MV-4-11 (cell line): ENCODE measurements at regions not wholly inside any gene's neighbourhood (a gene's known extent, or its start where the extent isn't known, plus 50 kb on each side); places are given as distances from the start of the nearest gene placed in this dataset.
"Not testable (repeated sequence)": the region's sequence is repeated elsewhere in the genome, so short reads cannot be mapped to it uniquely, and the experiment has no call there.

ENCODE experiments used
- DNase-seq: peaks from one replicate; lab custom pipeline; 2025; lab: John Stamatoyannopoulos, UW

DNA sequence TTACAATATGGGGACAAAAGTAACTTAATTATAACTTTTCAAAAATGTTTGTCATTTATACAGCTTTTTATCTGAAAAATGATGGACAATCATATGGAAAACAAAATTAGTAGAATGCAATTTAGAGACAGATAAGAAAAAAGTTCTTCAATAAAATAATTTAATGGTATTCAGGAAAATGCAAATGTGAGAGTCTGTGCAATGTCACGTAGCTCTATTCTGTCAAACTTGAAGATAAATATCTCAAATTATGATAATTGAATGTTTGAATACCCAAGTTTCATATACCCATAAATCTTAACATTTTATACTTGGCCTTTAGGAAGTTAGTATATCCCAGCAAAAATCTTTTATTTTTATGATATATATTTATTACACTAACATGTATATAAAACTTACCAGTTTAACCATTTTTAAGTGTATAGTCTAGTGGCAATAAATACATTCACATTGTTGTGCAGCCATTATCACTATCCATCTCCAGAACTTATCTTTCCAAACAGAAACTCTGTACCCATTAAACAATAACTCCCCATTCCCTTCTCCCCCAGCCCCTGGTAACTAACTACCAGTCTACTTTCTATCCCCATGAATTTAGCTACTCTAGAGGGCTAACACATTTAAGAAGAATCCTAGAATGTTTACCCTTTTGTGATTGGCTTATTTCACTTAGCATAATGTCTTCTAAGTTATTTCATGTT lies 311.5 kb downstream of the SOCS6 start:
- no peak for DNase-seq

DNA sequence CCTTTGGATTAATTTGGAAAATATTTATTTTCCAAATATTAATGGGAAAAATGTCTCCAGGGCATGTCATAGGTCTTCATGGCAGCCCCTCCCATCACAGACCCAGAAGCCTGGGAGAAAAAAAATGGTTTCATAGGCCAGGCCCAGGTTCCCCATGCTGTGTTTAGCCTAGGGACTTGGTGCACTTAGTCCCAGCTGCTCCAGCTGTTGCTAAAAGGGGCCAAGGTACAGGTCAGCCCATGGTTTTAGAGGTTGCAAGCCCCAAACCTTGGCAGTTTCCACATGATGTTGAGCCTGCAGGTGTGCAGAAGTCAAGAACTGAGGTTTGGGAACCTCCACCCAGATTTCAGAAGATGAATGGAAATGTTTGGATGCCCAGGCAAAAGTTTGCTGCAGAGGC lies 309.6 kb downstream of the SOCS6 start:
- no peak for DNase-seq

DNA sequence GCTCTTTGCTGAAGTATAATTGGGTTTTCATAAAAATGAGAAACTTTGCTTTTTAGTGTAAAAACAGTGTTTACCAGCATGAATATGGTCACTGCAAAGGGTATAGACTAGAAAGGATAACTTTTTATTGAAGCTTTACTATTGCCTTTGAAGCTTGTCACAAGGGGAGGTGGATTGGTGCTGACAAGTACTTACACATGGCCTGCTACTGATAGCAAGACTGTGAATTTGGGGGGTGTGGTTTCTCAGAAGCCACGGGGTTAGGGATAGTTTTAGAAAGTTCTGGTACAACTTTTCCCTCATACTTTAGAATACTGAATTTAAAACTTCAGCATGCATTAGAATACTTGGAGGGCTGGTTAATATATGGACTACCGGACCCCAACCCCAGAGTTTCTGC lies 294.1 kb downstream of the SOCS6 start:
- DNase-seq: no peak

DNA sequence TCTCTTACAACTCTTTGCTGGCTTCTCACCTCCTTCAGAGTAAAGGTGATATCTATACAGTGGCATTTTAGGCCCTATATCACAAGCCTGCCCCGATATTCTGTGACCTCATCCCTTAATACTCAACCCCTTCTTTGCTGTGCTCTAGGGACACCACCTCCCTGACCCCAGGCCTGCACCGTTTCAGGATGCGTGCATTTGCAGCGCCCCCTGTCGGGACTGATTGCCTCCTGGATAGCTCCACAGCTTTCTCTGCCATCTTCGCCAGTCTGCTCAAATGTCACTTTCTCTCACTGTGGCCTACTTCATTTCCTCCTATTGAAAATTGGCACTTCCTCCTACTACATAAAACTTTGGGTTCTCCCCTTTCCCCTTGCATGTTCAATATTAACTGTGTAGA lies 289.6 kb downstream of the SOCS6 start:
- DNase-seq: no peak

DNA sequence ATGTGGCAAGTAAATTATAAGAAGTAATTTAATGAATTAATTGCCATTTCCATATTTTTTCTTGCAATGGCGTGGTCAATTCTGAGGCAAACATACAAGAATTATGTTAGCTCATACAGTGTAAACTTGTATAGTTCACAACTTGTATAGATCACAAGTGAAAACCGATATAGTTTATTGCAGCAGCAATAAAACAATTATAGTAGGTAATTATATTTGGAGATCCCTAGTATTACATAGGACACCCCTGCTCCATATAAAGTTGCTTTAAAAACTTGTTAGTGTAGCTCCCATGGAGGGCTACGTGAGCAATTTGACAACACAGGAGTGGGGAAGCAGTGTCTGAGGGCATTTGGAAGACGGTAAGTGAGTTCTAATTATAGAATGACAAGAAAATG lies 288.2 kb downstream of the SOCS6 start:
- no peak for DNase-seq

DNA sequence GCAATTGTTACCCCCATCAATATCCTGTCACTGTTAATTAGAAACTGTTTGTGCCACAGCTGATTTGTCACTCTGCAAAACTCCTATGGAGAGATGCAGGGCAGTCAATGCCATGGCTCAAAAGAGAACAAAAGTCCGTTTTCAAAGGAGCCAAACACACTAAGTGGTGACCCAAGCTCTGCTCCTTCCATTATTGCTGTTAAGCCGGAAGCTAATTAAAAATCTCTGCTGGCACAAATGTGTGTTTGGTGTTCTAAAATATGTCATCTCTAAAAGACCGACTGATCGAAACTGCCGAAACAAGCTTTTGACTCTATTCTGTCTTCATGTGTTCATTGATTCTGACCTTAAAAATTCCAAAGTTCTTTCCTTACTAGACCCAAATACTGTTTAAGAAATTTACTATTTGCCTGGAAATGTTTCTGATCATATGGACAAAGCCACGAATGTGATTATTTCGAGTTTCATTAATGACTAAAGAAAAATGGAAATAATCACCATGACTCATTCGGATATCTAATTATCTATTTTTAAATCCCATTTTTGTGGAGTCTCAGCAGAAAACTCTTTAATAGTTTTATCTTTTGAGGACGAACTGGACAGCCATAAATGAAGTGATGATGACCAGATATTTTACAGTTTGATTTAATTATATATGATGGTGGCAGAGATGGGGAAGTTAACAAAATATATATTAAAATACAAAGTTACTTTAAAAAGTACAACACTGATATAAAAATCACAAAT lies 287.6 kb downstream of the SOCS6 start:
- no peak for DNase-seq

DNA sequence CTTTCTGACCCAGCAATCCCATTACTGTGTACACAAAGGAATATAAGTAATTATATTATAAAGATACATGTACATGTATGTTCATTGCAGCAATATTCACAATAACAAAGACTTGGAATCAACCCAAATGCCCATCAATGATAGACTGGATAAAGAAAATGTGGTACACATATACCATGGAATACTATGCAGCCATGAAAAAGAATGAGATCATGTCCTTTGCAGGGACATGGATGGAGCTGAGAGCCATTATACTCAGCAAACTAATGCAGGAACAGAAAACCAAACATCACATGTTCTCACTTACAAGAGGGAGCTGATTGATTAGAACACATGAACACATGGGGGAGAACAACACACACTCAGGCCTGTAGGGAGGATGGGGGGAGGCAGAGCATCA lies 286.1 kb downstream of the SOCS6 start:
- DNase-seq: not testable (repeated sequence)

DNA sequence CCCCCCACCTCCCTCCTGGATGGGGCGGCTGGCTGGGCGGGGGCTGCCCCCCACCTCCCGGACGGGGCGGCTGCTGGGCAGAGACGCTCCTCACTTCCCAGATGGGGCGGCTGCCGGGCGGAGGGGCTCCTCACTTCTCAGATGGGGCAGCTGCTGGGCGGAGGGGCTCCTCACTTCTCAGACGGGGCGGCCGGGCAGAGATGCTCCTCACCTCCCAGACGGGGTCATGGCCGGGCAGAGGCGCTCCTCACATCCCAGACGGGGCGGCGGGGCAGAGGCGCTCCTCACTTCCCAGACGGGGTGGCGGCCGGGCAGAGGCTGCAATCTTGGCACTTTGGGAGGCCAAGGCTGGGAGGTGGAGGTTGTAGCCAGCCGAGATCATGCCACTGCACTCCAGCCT lies 280.8 kb downstream of the SOCS6 start:
- DNase-seq: not testable (repeated sequence)

DNA sequence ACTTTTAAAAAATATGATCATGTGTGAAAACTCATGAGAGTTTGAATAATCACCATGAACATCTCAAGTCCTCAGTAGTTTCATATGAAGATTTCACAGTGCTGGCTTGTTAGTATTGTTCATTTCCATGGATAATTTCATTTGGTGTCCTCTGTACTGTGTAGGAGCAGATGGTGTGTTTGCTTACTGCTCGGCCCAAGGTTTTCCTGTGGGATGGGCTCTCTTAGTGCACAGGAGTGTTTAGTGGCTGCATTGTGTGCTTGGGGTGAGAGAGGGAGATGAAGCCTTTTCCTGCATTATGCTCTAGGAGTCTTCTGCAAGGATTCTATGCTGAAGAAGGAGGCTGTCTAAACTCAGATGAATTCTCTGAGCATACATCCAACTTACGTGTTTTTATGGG lies 270.6 kb downstream of the SOCS6 start:
- DNase-seq: no peak

DNA sequence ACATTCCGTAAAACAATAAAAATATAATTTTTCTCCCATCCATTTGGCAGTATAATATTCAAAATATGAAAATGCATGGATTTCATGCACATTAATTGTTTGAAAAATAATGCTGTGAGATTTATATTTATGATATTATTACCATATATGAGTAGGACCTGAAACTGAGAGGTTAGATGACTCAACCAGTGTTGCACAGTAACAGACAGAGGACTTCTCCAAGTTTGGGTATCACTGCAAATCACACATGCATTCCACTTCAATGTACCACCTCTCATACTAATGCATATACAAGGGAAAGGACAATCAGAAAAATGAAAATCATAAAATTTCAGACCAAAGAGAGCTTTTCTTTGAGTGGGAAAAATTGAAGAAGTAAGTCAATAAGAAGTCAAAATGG lies 269.5 kb downstream of the SOCS6 start:
- DNase-seq: no peak

DNA sequence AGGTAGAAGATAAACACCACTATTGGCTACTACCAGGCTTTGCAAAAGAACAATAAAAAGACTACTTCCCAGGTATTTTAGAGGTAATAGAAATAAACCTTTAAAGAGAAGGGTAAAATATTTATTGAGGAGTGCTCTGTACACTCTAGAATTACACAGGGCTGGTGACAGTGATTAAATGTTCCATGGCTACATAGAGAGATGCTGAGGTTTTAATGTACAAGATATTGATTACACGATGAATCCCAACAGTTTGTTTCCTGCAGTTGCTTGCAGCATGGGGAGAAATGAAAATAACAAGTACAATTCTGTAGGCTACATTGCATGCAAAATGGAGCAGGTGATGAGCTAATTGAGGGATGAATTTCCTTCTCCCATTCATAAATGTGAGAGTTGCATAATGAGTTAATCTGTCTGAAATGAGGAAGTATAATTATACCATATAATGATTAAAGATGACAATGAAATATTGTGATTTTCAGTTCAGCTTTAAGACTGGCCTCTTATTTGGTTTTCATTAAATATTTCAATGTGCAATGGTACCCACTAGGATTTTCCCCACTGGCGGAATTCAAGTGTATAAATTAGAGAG lies 266.1 kb downstream of the SOCS6 start:
- peak; percentile 36 for DNase-seq

DNA sequence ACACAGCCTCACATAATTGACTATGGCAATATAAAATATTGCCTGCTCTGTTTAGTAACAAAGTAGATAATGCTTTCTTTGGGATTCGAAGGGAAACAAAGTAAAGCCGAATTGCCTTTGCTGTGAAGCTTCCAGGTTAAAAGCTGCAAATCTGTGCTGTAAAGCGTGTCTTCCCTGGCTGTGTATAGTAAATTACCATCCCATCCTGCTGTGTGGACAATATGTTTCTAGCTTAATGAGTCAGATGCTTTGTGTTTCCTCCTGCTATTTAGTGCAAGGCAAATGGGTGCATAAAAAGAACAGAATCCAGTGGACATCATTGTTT lies 265.1 kb downstream of the SOCS6 start:
- no peak for DNase-seq

DNA sequence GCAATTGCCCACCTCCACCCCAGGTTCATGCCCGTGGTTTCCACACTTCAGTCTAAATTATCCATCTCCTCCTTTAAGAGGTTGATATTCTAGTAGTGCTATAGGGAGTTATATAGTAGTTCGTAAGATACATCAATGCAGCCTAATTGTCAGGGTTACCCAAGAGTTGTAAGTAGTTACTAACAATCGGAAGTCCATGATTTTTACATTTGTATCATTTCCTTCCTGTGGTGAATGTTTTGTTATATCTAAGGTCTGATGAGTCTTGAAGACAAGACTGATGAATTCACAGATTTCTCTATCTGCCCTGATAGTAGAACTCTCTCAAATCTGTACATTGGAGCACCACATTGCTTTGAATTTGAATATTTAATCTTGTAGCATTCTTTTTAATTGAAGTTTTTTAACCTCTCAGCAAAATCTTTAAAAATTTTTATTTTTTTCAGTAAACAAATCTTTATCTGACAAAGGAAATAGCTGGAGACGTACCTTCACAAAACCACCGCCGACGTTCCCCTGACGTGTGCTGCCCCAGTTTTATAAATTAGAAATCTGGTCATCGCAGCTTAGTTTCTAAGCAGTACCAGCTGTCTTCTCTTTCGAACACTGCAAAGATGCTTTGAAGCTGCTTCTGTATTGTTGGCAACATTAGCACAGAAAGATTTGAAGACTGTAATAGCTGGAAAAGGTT lies 264.5 kb downstream of the SOCS6 start:
- DNase-seq: no peak

DNA sequence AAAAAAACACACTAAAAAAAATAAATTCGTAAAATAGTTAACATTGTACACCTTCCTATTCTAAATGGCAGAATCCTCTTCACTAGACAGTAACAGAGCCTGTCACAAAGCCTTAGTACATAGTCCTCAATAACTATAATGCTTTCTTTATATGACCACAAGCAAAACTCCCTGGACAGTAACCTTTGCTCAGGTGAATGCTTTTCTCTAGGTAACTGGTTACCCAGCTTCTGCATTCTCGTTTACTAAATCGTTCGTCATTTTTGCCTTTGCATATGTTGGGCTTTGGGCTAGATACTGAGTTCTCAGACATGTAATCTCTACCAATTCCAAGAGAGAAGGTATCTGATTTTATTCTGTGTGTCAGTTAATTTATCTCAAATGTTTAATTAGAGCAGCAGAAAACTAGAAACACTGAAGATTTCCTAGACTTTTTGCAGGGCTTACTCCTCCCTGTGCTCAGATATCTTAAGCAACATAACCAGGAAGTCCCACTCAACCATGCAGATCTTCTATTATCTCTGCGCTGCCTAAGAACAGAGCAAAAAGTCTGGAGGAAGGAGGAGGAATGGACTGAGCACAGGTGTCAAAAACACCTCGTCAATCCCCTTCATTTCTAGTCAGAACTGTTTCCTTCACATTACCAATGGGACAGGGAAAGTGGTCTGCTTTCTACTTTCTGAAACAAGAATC lies 247.7 kb downstream of the SOCS6 start:
- no peak for DNase-seq

DNA sequence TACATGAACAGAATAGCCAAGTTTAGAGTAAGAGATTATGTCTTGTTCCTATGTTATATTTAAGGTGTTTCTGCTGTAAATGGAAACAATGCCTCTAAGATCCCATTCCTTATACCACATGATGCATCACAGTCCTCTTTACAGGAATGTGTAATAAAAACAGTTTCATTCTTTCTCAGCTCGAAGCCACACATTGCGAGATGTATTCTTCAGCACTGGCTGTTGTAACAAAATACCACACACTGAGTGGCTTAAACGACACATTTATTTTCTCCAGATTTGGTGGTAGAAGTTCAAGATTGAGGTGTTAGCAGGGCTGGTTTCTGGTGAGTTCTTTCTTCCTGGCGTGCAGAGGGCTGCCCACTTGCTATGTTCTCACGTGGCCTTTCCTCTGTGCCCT lies 246.2 kb downstream of the SOCS6 start:
- peak; percentile 72 for DNase-seq

DNA sequence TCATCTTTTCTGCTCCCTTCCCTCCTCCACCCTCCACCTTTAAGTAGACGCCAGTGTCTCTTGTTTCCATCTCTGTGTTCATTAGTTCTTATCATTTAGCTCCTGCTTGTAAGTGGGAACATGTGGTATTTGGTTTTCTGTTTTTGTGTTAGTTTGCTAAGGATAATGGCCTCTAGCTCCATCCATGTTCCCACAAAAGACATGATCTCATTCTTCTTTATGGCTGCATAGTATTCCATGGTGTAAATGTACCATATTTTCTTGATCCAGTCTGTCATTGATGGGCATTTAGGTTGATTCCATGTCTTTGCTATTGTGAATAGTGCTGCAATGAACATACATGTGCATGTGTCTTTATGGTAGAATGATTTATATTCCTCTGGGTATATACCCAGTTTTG lies 236.5 kb downstream of the SOCS6 start:
- not testable (repeated sequence) for DNase-seq

DNA sequence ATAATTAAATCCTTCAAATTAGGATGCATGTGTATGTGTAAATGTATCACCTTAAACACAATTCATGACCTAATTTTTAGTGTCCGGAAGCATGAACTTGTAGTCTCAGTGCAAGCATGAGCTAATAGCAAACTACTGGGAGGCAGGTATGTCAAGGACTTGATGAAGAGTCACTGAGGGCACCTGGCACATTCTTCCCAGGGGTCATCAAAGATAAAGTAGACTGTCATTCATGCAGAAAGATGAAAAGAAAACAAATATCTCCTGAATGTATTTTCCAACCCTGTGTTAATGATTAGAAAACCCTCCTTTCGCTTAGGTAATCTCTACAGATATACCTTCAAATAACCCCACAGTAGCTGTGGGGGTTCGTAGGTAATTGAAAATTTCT lies 234.9 kb downstream of the SOCS6 start:
- DNase-seq: no peak

DNA sequence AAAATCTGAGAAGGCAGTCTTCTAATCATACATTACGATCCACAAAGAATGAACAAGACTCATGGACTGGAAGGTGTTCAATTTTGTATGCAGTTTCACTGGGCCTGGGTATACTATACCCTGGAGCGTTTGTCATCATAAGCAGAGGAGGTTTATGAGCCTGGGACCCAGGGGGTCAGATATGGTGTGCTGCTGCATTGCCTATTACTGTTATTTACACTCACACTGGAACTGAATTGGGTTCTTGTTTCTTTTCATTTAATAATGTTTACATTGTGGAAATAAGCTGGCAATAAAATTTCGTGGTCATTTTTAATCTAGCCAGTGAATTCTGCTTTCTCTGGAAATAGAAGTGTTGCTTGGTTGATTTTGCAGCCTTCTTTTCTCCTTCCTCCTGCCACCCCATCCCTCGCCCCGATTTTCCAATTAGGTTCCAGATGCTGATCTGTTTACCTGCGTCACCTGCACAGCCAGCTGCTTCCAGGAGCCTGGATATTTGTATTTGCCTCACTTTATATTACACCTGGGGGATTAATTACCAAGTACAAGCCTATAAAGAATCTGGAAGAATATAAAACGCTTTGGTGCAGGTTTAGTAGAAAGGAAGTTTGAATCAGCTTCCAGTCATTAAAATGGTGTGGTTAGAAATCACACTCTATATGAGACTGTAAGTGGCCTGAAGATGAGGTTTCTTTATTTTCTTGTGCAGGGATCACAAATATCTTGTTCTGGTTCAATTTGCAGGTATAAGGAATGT lies 234.4 kb downstream of the SOCS6 start:
- no peak for DNase-seq

DNA sequence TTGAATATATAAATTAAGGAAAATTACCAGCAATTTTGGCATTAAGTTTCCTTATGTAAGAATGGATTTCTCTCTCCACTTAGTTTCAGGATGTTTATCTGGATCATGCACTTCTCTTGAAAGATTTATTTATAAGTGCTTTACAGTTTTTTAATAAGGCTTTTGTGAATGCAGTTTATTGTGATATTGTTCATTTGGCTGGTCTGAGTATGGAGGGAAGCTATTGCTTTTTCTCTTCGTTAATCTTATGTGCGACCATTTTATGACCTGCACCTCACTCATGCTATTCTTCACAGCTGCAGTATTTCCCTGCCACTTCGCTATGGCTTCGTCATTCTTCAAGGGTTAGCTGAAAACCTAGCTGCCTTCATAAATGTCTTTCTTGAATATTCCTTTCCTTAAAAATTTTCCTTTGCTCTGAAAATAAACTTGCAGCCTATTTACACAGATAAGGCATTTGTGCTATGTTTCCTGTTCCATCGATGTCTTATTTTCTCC lies 233.4 kb downstream of the SOCS6 start:
- DNase-seq: no peak

DNA sequence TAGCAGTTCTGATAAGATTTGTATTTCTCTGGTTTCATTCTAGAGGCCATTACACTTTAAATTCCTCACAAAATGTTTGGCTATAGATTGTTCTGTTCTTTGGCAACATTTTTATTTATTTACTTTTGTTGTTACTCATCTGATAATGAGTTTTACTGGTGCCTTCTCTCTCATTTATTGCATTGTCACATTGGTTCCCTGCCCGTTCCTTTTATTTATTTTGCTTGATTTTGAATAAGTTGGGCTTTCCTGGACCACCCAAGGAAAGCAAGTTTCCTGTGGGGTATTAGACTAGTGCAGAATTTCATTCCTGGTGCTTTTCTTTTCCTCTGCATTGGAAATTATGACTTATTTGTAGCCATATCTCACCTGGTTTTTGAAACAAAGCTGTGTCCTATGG lies 232.0 kb downstream of the SOCS6 start:
- DNase-seq: no peak

DNA sequence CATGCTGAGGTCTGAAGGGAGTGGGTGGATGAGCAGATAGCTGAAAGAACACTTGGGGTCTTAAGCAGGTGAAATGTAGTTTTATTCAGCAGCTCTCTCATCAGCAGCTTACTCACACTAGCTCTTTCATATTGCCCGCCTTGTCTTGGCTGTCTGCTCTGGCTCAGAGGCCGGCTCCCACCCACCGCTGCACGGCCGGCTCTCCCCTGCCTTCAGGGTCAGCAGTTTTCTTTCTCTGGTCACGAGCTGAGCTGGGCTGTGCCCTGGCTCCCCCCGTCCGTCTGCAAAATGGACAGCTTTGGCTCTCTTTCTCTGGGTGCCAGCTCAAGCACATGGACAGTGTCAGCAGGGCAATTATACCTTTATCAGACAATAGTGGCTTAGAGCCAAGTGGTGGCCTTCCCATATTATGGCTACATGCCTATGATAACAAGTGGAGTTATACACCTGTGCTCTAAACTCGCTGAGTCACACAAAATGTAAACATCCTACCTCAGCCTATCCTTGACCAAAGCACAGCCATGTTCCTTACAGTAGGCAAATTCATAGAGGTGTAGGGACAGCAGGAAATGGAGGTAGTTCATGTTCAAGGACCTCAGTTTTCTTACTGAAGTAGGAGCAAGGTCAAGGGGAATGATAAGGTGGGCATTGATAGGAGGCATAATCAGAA lies 224.8 kb downstream of the SOCS6 start:
- no peak for DNase-seq
